Trophoblast cell (in vitro differentiated cells and primary cell): ENCODE measurements at regions not wholly inside any gene's neighbourhood (a gene's known extent, or its start where the extent isn't known, plus 50 kb on each side); places are given as distances from the start of the nearest gene placed in this dataset.
"Not testable (repeated sequence)": the region's sequence is repeated elsewhere in the genome, so short reads cannot be mapped to it uniquely, and the experiment has no call there.

Source experiments
- DNase-seq, 2 donors: peaks; one replicate each; pipeline ENCODE4 v3.0.0-alpha.2; 2016
- H2AFZ ChIP-seq: 2 replicates; pipeline ENCODE4 v1.6.1; 2013; ENCODE audit warnings: low read length, moderate library complexity, mild to moderate bottlenecking; ENCODE audit not compliant: insufficient read depth, poor library complexity
- H2AK5ac ChIP-seq: 2 replicates; pipeline ENCODE4 v1.6.1; 2013; ENCODE audit warnings: mild to moderate bottlenecking, low read length
- H2BK120ac ChIP-seq: 2 replicates; pipeline ENCODE4 v1.6.1; 2013; ENCODE audit warnings: low read length, mild to moderate bottlenecking, moderate library complexity; ENCODE audit not compliant: insufficient read depth, poor library complexity
- H2BK12ac ChIP-seq: 2 replicates; pipeline ENCODE4 v1.6.1; 2013; ENCODE audit warnings: mild to moderate bottlenecking, low read length, moderate library complexity
- H2BK5ac ChIP-seq: 2 replicates; pipeline ENCODE4 v1.6.1; 2013; ENCODE audit warnings: low read length, low read depth, moderate library complexity, mild to moderate bottlenecking; ENCODE audit not compliant: poor library complexity
- H3K14ac ChIP-seq: 2 replicates; pipeline ENCODE4 v1.6.1; 2013; ENCODE audit warnings: mild to moderate bottlenecking, low read length
- H3K18ac ChIP-seq: 2 replicates; pipeline ENCODE4 v1.6.1; 2013; ENCODE audit warnings: mild to moderate bottlenecking, low read length
- H3K23ac ChIP-seq: 2 replicates; pipeline ENCODE4 v1.6.1; 2013; ENCODE audit warnings: low read length
- H3K27ac ChIP-seq: 2 replicates; pipeline ENCODE4 v1.5.1; 2013; ENCODE audit warnings: low read depth, mild to moderate bottlenecking, inconsistent platforms, low read length, moderate library complexity
- H3K27me3 ChIP-seq: 2 replicates; pipeline ENCODE4 v1.6.1; 2013; ENCODE audit warnings: inconsistent platforms, mild to moderate bottlenecking, low read length, moderate library complexity; ENCODE audit not compliant: insufficient read depth
- H3K36me3 ChIP-seq, 2 experiments: 1 replicate in 1 of 2; 2 replicates in 1 of 2; pipeline ENCODE4 v1.6.1; 2013; ENCODE audit warnings: low read length in 2 of 2, mild to moderate bottlenecking in 2 of 2, moderate library complexity in 1 of 2; ENCODE audit not compliant: insufficient read depth in 2 of 2, control insufficient read depth in 1 of 2
- H3K4ac ChIP-seq: 2 replicates; pipeline ENCODE4 v1.6.1; 2013; ENCODE audit warnings: low read depth, mild to moderate bottlenecking, low read length, moderate library complexity
- H3K4me1 ChIP-seq, 2 experiments: 1 replicate in 1 of 2; 2 replicates in 1 of 2; pipeline ENCODE4 v1.6.1; 2013; ENCODE audit warnings: low read length in 2 of 2, mild to moderate bottlenecking in 2 of 2, moderate library complexity in 1 of 2; ENCODE audit not compliant: insufficient read depth in 2 of 2, control insufficient read depth in 1 of 2
- H3K4me2 ChIP-seq: 2 replicates; pipeline ENCODE4 v1.6.1; 2013; ENCODE audit warnings: inconsistent platforms, mild to moderate bottlenecking, low read length, moderate library complexity
- H3K4me3 ChIP-seq: 2 replicates; pipeline ENCODE4 v1.5.1; 2013; ENCODE audit warnings: mild to moderate bottlenecking, low read depth, low read length, inconsistent platforms
- H3K79me1 ChIP-seq: one replicate; pipeline ENCODE4 v1.6.1; 2013; ENCODE audit warnings: low read length
- H3K79me2 ChIP-seq: 2 replicates; pipeline ENCODE4 v1.6.1; 2013; ENCODE audit warnings: low read length, mild to moderate bottlenecking; ENCODE audit not compliant: control insufficient read depth, insufficient read depth, poor library complexity
- H3K9ac ChIP-seq: 2 replicates; pipeline ENCODE4 v1.6.1; 2013; ENCODE audit warnings: mild to moderate bottlenecking, low read length
- H3K9me3 ChIP-seq: 2 replicates; pipeline ENCODE4 v1.6.1; 2013; ENCODE audit warnings: low read depth, mild to moderate bottlenecking, control low read depth, inconsistent platforms, low read length; ENCODE audit not compliant: insufficient read depth
- H4K12ac ChIP-seq: 2 replicates; pipeline ENCODE4 v1.6.1; 2013; ENCODE audit warnings: low read depth, mild to moderate bottlenecking, low read length, moderate library complexity
- H4K8ac ChIP-seq: 2 replicates; pipeline ENCODE4 v1.6.1; 2013; ENCODE audit warnings: low read depth, mild to moderate bottlenecking, low read length, moderate library complexity
- H4K91ac ChIP-seq: one replicate; pipeline ENCODE4 v1.6.1; 2013; ENCODE audit warnings: low read depth, mild to moderate bottlenecking, low read length, moderate library complexity
- WGBS: extraction: QIAGEN DNeasy Blood & Tissue Kit; methylation state at CpG from one replicate; pipeline ENCODE4 v1.1.7; 2013; ENCODE audit warnings: missing lambda C conversion rate; ENCODE audit not compliant: insufficient read length, insufficient coverage; ENCODE audit errors: extremely low coverage; 5-methylcytosine and 5-hydroxymethylcytosine counted together

- no peaks in the 10 kb centered on the region for H3K9me3 ChIP-seq
Observed at GRCh38 chr16:61419791-61420190, 616.4 kb downstream of the CDH8 start.

GRCh38 chr16:61418802-61419201, 617.4 kb downstream of the CDH8 start:
- not testable (repeated sequence) for H3K4me1 ChIP-seq, DNase-seq, H4K8ac ChIP-seq, H3K18ac ChIP-seq, H2AK5ac ChIP-seq, H3K9ac ChIP-seq, H2BK120ac ChIP-seq, H3K4me2 ChIP-seq, H3K27ac ChIP-seq, H3K9me3 ChIP-seq, H2BK5ac ChIP-seq, H3K23ac ChIP-seq, H3K79me1 ChIP-seq, H3K27me3 ChIP-seq, H2AFZ ChIP-seq, H3K36me3 ChIP-seq, H3K4ac ChIP-seq, H3K4me3 ChIP-seq, H4K12ac ChIP-seq, H3K14ac ChIP-seq, H4K91ac ChIP-seq, H2BK12ac ChIP-seq, H3K79me2 ChIP-seq

More at GRCh38 chr16:61419791-61420190, 616.4 kb downstream of the CDH8 start:
- Histone ChIP-seq H2AK5ac (no peak overlapping the region), H2AFZ (no peak overlapping the region), H3K23ac (no peak overlapping the region), H2BK5ac (no peak overlapping the region), H3K27ac (no peak overlapping the region), H3K18ac (no peak overlapping the region), H3K9ac (no peak overlapping the region), H4K12ac (no peak overlapping the region), H2BK120ac (no peak overlapping the region), H3K79me1 (no peaks in the 10 kb centered on the region), H3K4me3 (no peak overlapping the region), H4K8ac (no peak overlapping the region), H3K4me1 (no peaks in the 10 kb centered on the region), H4K91ac (no peak overlapping the region), H3K4ac (no peak overlapping the region), H3K4me2 (no peak overlapping the region), H3K14ac (no peak overlapping the region), H2BK12ac (no peak overlapping the region), H3K27me3 (no peaks in the 10 kb centered on the region), H3K79me2 (no peaks in the 10 kb centered on the region), H3K36me3 (no peaks in the 10 kb centered on the region)
- whole genome bisulfite sequencing: no CpG with 5 or more reads among the region's 2 CpGs
- DNase-seq: no peak

GRCh38 chr16:61415126-61415525, 621.1 kb downstream of the CDH8 start:
- WGBS: no CpG with 5 or more reads among the region's 3 CpGs
- no peak overlapping the region for H3K4me2 ChIP-seq
- no peak overlapping the region for H3K18ac ChIP-seq
- no peak overlapping the region for H3K23ac ChIP-seq
- no peaks in the 10 kb centered on the region for H3K36me3 ChIP-seq
- no peak overlapping the region for H3K27ac ChIP-seq
- no peak overlapping the region for H3K4ac ChIP-seq
- H3K14ac ChIP-seq: no peak overlapping the region
- H2AK5ac ChIP-seq: no peak overlapping the region
- H2BK12ac ChIP-seq: no peak overlapping the region
- H3K9ac ChIP-seq: no peak overlapping the region
- no peaks in the 10 kb centered on the region for H3K79me2 ChIP-seq
- H3K9me3 ChIP-seq: no peaks in the 10 kb centered on the region
- no peak for DNase-seq
- H2BK120ac ChIP-seq: no peak overlapping the region
- no peaks in the 10 kb centered on the region for H3K79me1 ChIP-seq
- no peaks in the 10 kb centered on the region for H3K27me3 ChIP-seq
- H4K8ac ChIP-seq: no peak overlapping the region
- H2AFZ ChIP-seq: no peak overlapping the region
- peaks cover 3% of the 10 kb centered on the region in 2 experiments for H3K4me1 ChIP-seq
- H2BK5ac ChIP-seq: no peak overlapping the region
- no peak overlapping the region for H4K12ac ChIP-seq
- H3K4me3 ChIP-seq: no peak overlapping the region
- H4K91ac ChIP-seq: no peak overlapping the region

GRCh38 chr16:61413021-61413420, 623.2 kb downstream of the CDH8 start:
- H3K36me3 ChIP-seq: no peaks in the 10 kb centered on the region
- H3K9ac ChIP-seq: no peak overlapping the region
- no peaks in the 10 kb centered on the region for H3K79me2 ChIP-seq
- H3K27ac ChIP-seq: no peak overlapping the region
- H3K4ac ChIP-seq: no peak overlapping the region
- no peak overlapping the region for H2BK120ac ChIP-seq
- no peak overlapping the region for H3K4me2 ChIP-seq
- no peak overlapping the region for H4K12ac ChIP-seq
- no peak overlapping the region for H2BK12ac ChIP-seq
- no peak overlapping the region for H3K18ac ChIP-seq
- no peaks in the 10 kb centered on the region for H3K79me1 ChIP-seq
- WGBS: no CpG with 5 or more reads among the region's 5 CpGs
- no peak overlapping the region for H3K14ac ChIP-seq
- H4K91ac ChIP-seq: no peak overlapping the region
- no peak overlapping the region for H2BK5ac ChIP-seq
- H3K4me1 ChIP-seq: peaks cover 3% of the 10 kb centered on the region in 2 experiments
- no peaks in the 10 kb centered on the region for H3K9me3 ChIP-seq
- H3K4me3 ChIP-seq: no peak overlapping the region
- H3K27me3 ChIP-seq: no peaks in the 10 kb centered on the region
- no peak overlapping the region for H3K23ac ChIP-seq
- no peak overlapping the region for H4K8ac ChIP-seq
- H2AK5ac ChIP-seq: no peak overlapping the region
- H2AFZ ChIP-seq: no peak overlapping the region
- no peak for DNase-seq
